GM12865 (cell line): ENCODE measurements at regions not wholly inside any gene's neighbourhood (a gene's known extent, or its start where the extent isn't known, plus 50 kb on each side); places are given as distances from the start of the nearest gene placed in this dataset.
"Not testable (repeated sequence)": the region's sequence is repeated elsewhere in the genome, so short reads cannot be mapped to it uniquely, and the experiment has no call there.

Experiments used
- DNase-seq: peaks from one replicate; pipeline ENCODE4 v3.0.0; 2010; ENCODE audit warnings: low read depth
- H3K4me3 ChIP-seq: 2 replicates; pipeline ENCODE4 v1.5.1; 2011; ENCODE audit warnings: mild to moderate bottlenecking, low read depth, low read length, control low read depth
- TF ChIP-seq, protein P1 (sequence below): IDR thresholded peaks from 2 replicates; pipeline ENCODE4 v1.5.1; 2011; ENCODE audit warnings: low read length, control low read depth, low read depth, inconsistent platforms; ENCODE audit not compliant: insufficient read depth; ENCODE audit errors: missing control alignments

DNA sequence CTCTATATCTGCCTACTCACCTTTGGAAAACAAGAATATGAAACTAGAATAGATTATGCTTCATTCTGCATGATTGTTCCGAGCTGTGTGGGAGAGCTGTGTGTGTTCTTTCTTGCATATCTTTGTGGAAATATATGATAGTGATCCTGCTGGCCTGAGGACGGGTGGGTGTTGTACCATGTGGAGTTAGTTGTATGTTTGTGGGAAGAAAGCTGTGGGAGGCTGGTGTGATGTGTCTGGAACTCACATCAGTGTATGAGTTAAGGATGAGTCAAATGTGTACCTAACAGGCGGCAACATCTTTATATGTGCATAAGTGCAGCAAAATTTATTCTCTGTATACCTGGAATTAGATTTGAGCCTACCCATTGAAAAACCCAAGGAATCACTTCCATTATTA is 208.1 kb upstream of the ADGRL3 start:
- TF ChIP-seq, protein P1, sequence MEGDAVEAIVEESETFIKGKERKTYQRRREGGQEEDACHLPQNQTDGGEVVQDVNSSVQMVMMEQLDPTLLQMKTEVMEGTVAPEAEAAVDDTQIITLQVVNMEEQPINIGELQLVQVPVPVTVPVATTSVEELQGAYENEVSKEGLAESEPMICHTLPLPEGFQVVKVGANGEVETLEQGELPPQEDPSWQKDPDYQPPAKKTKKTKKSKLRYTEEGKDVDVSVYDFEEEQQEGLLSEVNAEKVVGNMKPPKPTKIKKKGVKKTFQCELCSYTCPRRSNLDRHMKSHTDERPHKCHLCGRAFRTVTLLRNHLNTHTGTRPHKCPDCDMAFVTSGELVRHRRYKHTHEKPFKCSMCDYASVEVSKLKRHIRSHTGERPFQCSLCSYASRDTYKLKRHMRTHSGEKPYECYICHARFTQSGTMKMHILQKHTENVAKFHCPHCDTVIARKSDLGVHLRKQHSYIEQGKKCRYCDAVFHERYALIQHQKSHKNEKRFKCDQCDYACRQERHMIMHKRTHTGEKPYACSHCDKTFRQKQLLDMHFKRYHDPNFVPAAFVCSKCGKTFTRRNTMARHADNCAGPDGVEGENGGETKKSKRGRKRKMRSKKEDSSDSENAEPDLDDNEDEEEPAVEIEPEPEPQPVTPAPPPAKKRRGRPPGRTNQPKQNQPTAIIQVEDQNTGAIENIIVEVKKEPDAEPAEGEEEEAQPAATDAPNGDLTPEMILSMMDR, result no peak
- H3K4me3 ChIP-seq, result no peak overlapping the region
- no peak for DNase-seq

GRCh38 chr4:61003301-61003700 is 196.8 kb upstream of the ADGRL3 start:
- no peak overlapping the region for H3K4me3 ChIP-seq
- no peak for DNase-seq
- TF ChIP-seq, protein P1, result no peak

DNA sequence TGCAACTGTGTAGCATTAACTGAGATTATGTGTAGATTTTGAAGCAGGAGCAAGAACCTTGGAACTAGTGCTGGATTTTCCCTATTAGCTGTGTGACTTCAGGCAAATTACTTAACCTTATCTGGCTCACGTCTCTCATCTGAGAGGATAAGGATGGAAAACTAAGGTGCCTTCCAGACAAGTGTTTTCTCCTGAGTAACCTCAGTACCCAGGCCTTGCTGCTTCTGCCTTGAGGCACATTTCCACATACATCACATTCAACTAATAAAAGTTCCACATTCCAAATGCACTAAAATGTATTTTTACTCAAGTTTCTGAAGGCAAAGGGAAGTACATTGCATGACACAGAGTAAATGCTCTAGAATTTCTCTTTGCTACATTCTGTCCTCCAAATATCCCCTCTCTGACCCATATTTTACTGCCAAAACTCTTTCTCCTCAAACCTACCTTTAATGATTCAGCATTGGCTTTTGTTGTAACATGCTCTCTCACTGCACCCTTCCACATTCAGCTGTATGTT is 195.4 kb upstream of the ADGRL3 start:
- H3K4me3 ChIP-seq, result no peak overlapping the region
- no peak for DNase-seq
- TF ChIP-seq, protein P1, result no peak

- no peak overlapping the region for H3K4me3 ChIP-seq
- no peak for DNase-seq
- TF ChIP-seq, protein P1, result no peak
These were observed 189.1 kb upstream of the ADGRL3 start for GRCh38 chr4:61011051-61011450.

DNA sequence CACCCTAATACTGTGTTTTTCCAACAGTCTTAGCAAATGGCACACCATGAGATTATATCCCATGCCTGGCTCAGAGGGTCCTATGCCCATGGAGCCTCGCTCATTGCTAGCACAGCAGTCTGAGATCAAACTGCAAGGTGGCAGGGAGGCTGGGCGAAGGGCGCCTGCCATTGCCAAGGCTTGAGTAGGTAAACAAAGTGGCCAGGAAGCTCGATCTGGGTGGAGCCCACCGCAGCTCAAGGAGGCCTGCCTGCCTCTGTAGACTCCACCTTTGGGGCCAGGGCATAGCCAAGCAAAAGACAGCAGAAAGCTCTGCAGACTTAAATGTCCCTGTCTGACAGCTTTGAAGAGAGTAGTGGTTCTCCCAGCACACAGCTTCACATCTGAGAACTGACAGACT is 188.2 kb upstream of the ADGRL3 start:
- not testable (repeated sequence) for H3K4me3 ChIP-seq

GRCh38 chr4:61024610-61025009 is 175.5 kb upstream of the ADGRL3 start:
- TF ChIP-seq, protein P1, result no peak
- DNase-seq, result no peak

More for the DNA sequence above, 188.2 kb upstream of the ADGRL3 start:
- DNase-seq, result not testable (repeated sequence)

DNA sequence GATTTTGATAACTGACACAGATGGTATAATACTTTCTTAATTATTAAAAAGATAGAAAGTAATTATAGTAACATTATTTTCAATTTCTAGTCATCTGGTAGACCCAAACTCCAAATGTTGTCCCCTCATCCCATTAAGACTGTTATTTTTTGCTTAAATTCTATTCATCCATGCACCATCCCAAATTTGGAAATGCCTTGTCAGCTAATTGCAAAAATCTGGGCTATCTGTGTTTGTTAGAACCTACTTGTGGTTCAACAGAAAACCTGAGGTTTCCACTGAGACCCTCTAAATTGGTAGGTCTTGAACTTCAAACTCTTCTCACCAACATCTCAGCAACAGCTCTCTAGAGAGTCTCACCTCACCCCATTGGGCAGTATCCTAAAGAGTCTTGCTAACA is 172.2 kb upstream of the ADGRL3 start:
- TF ChIP-seq, protein P1, result no peak
- no peak for DNase-seq
- no peak overlapping the region for H3K4me3 ChIP-seq

More at GRCh38 chr4:61024610-61025009, 175.5 kb upstream of the ADGRL3 start:
- no peak overlapping the region for H3K4me3 ChIP-seq
